Neuronal stem cell (in vitro differentiated cells): ENCODE measurements at regions not wholly inside any gene's neighbourhood (a gene's known extent, or its start where the extent isn't known, plus 50 kb on each side); places are given as distances from the start of the nearest gene placed in this dataset.

Source experiments
- DNase-seq: peaks from one replicate; pipeline ENCODE4 v3.0.0-alpha.2; 2013; ENCODE audit warnings: low spot score
- H2AFZ ChIP-seq: one replicate; pipeline ENCODE4 v1.6.1; 2013; ENCODE audit warnings: mild to moderate bottlenecking, low read length, inconsistent platforms
- H2AK5ac ChIP-seq: 2 replicates; pipeline ENCODE4 v1.6.1; 2013; ENCODE audit warnings: low read depth, mild to moderate bottlenecking, inconsistent platforms, low read length, moderate library complexity, mixed read lengths
- H2BK120ac ChIP-seq: 2 replicates; pipeline ENCODE4 v1.6.1; 2013; ENCODE audit warnings: low read depth, mild to moderate bottlenecking, inconsistent platforms, low read length, moderate library complexity, mixed read lengths
- H2BK12ac ChIP-seq: one replicate; pipeline ENCODE4 v1.6.1; 2013; ENCODE audit warnings: low read length, inconsistent platforms
- H2BK15ac ChIP-seq: 2 replicates; pipeline ENCODE4 v1.6.1; 2013; ENCODE audit warnings: mild to moderate bottlenecking, low read length, inconsistent platforms, mixed read lengths
- H2BK5ac ChIP-seq: one replicate; pipeline ENCODE4 v1.6.1; 2013; ENCODE audit warnings: inconsistent platforms, mild to moderate bottlenecking, low read length, moderate library complexity
- H3K14ac ChIP-seq: one replicate; pipeline ENCODE4 v1.6.1; 2013; ENCODE audit warnings: low read length, inconsistent platforms
- H3K18ac ChIP-seq: 2 replicates; pipeline ENCODE4 v1.6.1; 2013; ENCODE audit warnings: low read length, inconsistent platforms
- H3K23ac ChIP-seq: 2 replicates; pipeline ENCODE4 v1.6.1; 2013; ENCODE audit warnings: low read depth, mild to moderate bottlenecking, mixed read lengths, low read length, inconsistent platforms; ENCODE audit not compliant: poor library complexity
- H3K27ac ChIP-seq: replicated peaks from 3 replicates; pipeline ENCODE4 v1.5.1; 2013; ENCODE audit warnings: low read length, inconsistent platforms
- H3K27me3 ChIP-seq, 3 experiments: 2 replicates each; pipeline ENCODE4 v1.6.1; 2013; ENCODE audit warnings: low read length in 3 of 3, mild to moderate bottlenecking in 2 of 3, inconsistent platforms in 1 of 3, low read depth in 1 of 3, mixed read lengths in 1 of 3, moderate library complexity in 1 of 3; ENCODE audit not compliant: control insufficient read depth in 3 of 3, insufficient read depth in 3 of 3
- H3K36me3 ChIP-seq, 2 donors: replicated peaks in 1 of 2; 2 replicates each; pipeline ENCODE4 v1.6.1; 2013; ENCODE audit warnings: low read length in 2 of 2; ENCODE audit not compliant: control insufficient read depth in 2 of 2, insufficient read depth in 2 of 2
- H3K4ac ChIP-seq: 2 replicates; pipeline ENCODE4 v1.6.1; 2013; ENCODE audit warnings: inconsistent platforms, mild to moderate bottlenecking, low read length, moderate library complexity
- H3K4me1 ChIP-seq, 2 donors: 1 replicate in 1 of 2; 2 replicates in 1 of 2; pipeline ENCODE4 v1.6.1; 2013; ENCODE audit warnings: low read length in 2 of 2, low read depth in 1 of 2; ENCODE audit not compliant: control insufficient read depth in 2 of 2, insufficient read depth in 1 of 2
- H3K4me2 ChIP-seq: one replicate; pipeline ENCODE4 v1.6.1; 2013; ENCODE audit warnings: mild to moderate bottlenecking, low read length, inconsistent platforms; ENCODE audit not compliant: insufficient read depth, poor library complexity, severe bottlenecking
- H3K4me3 ChIP-seq, 2 donors: 2 replicates each; pipeline ENCODE4 v1.5.1; 2013; ENCODE audit warnings: low read length in 2 of 2, mild to moderate bottlenecking in 2 of 2, inconsistent platforms in 1 of 2, moderate library complexity in 1 of 2
- H3K79me1 ChIP-seq: one replicate; pipeline ENCODE4 v1.6.1; 2013; ENCODE audit warnings: low read depth, mild to moderate bottlenecking, inconsistent platforms, low read length, moderate library complexity
- H3K9ac ChIP-seq: one replicate; pipeline ENCODE4 v1.6.1; 2013; ENCODE audit warnings: mild to moderate bottlenecking, low read depth, low read length, inconsistent platforms; ENCODE audit not compliant: poor library complexity
- H3K9me3 ChIP-seq, 2 donors: replicated peaks in 1 of 2; 2 replicates each; pipeline versions ENCODE3 to v1.6.1; 2013; ENCODE audit warnings: low read length in 2 of 2, mild to moderate bottlenecking in 2 of 2, inconsistent platforms in 1 of 2, low read depth in 1 of 2, mixed read lengths in 1 of 2, moderate library complexity in 1 of 2; ENCODE audit not compliant: control insufficient read depth in 2 of 2, insufficient read depth in 1 of 2
- H4K8ac ChIP-seq: one replicate; pipeline ENCODE4 v1.6.1; 2013; ENCODE audit warnings: low read depth, mild to moderate bottlenecking, inconsistent platforms, low read length, moderate library complexity
- H4K91ac ChIP-seq: one replicate; pipeline ENCODE4 v1.6.1; 2013; ENCODE audit warnings: low read length, low read depth, mild to moderate bottlenecking, inconsistent platforms; ENCODE audit not compliant: poor library complexity
- WGBS, 2 donors: extraction: QIAGEN DNeasy Blood & Tissue Kit; methylation state at CpG; one replicate each; pipeline ENCODE4 v1.1.7; 2013; ENCODE audit warnings: missing lambda C conversion rate in 2 of 2, mixed read lengths in 1 of 2; ENCODE audit not compliant: insufficient read length in 2 of 2, insufficient replicate concordance in 1 of 2; ENCODE audit errors: extremely low coverage in 2 of 2; 5-methylcytosine and 5-hydroxymethylcytosine counted together

DNA sequence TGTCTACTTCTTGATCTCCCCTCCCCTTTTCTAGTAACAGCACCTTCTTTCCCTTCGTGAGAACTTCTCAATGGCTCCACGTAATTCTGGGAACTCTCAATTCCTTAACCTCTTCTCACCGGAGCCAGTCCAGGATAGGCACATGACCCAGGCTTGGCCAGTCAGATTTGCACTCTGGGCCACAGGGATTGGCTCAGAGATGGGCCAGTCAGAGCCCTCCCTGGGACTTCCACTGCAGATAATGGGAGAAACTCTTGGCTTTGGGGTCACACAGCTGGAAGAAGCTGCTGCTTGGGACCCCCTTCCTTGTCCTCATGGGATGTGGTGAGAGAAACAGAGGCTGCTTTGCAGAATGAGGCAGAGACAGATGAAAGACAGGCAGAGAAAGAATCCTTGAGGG is 302.3 kb downstream of the PTPRU start:
- Histone ChIP-seq H4K91ac (no peak overlapping the region), H3K4me2 (no peak overlapping the region), H3K18ac (no peak overlapping the region), H3K79me1 (no peaks in the 10 kb centered on the region), H2BK5ac (no peak overlapping the region), H3K4ac (no peak overlapping the region), H3K14ac (no peak overlapping the region), H3K9ac (no peak overlapping the region), H3K36me3 (no peaks in the 10 kb centered on the region), H4K8ac (no peak overlapping the region), H3K27me3 (no peaks in the 10 kb centered on the region), H3K9me3 (no peaks in the 10 kb centered on the region), H3K23ac (no peak overlapping the region), H2BK12ac (no peak overlapping the region), H3K27ac (no peak overlapping the region), H3K4me1 (no peaks in the 10 kb centered on the region), H2BK120ac (no peak overlapping the region), H2BK15ac (no peak overlapping the region), H3K4me3 (no peak overlapping the region), H2AFZ (no peak overlapping the region), H2AK5ac (no peak overlapping the region)
- no peak for DNase-seq
- WGBS, 2 donors = no CpG with 5 or more reads among the region's 3 CpGs

DNA sequence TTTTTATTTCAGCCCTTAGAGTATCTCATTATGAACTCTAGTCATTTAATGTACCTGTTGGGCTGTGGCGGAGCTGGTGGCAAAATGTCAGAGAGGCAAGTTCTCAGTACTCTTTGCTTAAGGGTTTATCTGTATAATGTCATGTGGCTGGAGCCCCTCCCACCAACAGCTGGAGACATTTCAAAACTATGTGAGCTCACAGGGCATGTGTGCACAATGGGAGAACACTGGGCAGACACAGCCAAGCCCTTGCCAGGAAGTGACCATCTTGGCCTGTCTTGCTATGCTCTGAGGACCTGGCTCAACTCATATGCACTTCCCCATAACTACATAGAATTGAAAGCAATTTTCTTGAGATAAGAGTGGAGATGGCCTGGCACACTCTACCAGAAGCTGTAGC is 296.4 kb downstream of the PTPRU start:
- no peak overlapping the region for H3K18ac ChIP-seq
- WGBS, 2 donors = no CpG with 5 or more reads among the region's 1 CpG
- H3K9ac ChIP-seq = no peak overlapping the region
- no peaks in the 10 kb centered on the region for H3K36me3 ChIP-seq
- H3K23ac ChIP-seq = no peak overlapping the region
- no peak overlapping the region for H2BK120ac ChIP-seq
- no peak overlapping the region for H4K8ac ChIP-seq
- H2AFZ ChIP-seq = no peak overlapping the region
- peaks cover 0 to under 1% of the 10 kb centered on the region in 2 donors for H3K4me1 ChIP-seq
- H2BK15ac ChIP-seq = no peak overlapping the region
- H3K27ac ChIP-seq = no peak overlapping the region
- H3K4ac ChIP-seq = no peak overlapping the region
- H3K14ac ChIP-seq = no peak overlapping the region
- H3K27me3 ChIP-seq = no peaks in the 10 kb centered on the region
- DNase-seq = no peak
- H2BK5ac ChIP-seq = no peak overlapping the region
- H3K4me2 ChIP-seq = no peak overlapping the region
- no peak overlapping the region for H4K91ac ChIP-seq
- H3K79me1 ChIP-seq = no peaks in the 10 kb centered on the region
- H2AK5ac ChIP-seq = no peak overlapping the region
- no peak overlapping the region for H3K4me3 ChIP-seq
- H3K9me3 ChIP-seq = no peaks in the 10 kb centered on the region
- H2BK12ac ChIP-seq = no peak overlapping the region

DNA sequence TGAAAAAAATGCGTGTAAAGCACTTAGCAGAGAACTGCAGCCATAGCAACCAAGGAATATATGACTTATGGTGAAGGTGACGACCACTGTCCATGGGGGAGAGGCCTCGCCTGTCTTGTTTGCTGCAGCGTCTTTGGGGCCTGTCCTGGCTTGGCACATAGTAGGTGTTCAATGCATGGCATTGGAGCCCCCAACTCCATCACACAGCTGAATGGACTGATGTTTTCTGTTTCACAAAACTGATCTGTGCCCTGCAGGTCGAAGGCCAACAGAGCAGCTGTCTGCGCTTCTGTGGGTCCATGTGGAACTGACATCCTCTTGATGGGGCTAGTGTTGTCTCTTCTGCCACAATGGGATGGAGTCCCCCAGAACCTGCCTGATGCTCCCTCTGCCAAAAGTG is 296.0 kb downstream of the PTPRU start:
- Histone ChIP-seq H3K27me3 (no peaks in the 10 kb centered on the region), H3K4ac (no peak overlapping the region), H3K79me1 (no peaks in the 10 kb centered on the region), H2BK12ac (no peak overlapping the region), H3K23ac (no peak overlapping the region), H4K91ac (no peak overlapping the region), H3K9me3 (no peaks in the 10 kb centered on the region), H4K8ac (no peak overlapping the region), H2AK5ac (no peak overlapping the region), H2BK15ac (no peak overlapping the region), H3K4me1 (peaks cover 0 to 6% of the 10 kb centered on the region in 2 donors), H2BK5ac (no peak overlapping the region), H3K18ac (no peak overlapping the region), H3K14ac (no peak overlapping the region), H3K36me3 (no peaks in the 10 kb centered on the region), H3K4me2 (no peak overlapping the region), H3K9ac (no peak overlapping the region), H2AFZ (no peak overlapping the region), H3K27ac (no peak overlapping the region), H2BK120ac (no peak overlapping the region), H3K4me3 (no peak overlapping the region)
- WGBS, 2 donors = no CpG with 5 or more reads among the region's 6 CpGs
- no peak for DNase-seq

DNA sequence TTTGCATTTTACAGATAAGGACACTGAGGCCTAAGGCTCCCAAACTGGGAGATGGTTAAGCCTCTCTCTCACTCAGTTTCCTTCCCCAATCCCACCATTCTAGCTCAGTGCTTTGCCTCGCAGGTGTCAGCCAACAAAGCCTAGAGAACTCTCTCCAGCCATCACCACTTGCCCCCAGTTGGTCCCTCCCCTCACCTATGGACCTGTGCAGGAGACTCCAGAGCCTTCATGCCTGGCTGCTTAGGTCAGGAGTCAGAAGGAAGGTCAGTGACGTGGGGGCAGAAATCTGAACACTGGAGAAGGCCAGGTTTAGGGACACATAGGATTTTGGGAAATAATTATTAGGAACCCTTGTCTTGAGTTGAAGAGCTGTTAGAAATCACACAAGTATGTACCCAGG is 295.3 kb downstream of the PTPRU start:
- no peak overlapping the region for H2BK15ac ChIP-seq
- H3K4ac ChIP-seq = no peak overlapping the region
- no peak overlapping the region for H2BK120ac ChIP-seq
- no peak overlapping the region for H3K14ac ChIP-seq
- H3K9me3 ChIP-seq = no peaks in the 10 kb centered on the region
- H3K9ac ChIP-seq = no peak overlapping the region
- no peak overlapping the region for H3K23ac ChIP-seq
- H4K91ac ChIP-seq = no peak overlapping the region
- no peak overlapping the region for H2BK5ac ChIP-seq
- peaks cover 0 to 8% of the 10 kb centered on the region in 2 donors for H3K4me1 ChIP-seq
- no peak overlapping the region for H2AK5ac ChIP-seq
- no peaks in the 10 kb centered on the region for H3K79me1 ChIP-seq
- no CpG with 5 or more reads among the region's 2 CpGs for WGBS, 2 donors
- H3K27ac ChIP-seq = no peak overlapping the region
- H2AFZ ChIP-seq = no peak overlapping the region
- no peak overlapping the region for H3K4me3 ChIP-seq
- no peaks in the 10 kb centered on the region for H3K36me3 ChIP-seq
- no peak overlapping the region for H4K8ac ChIP-seq
- H3K4me2 ChIP-seq = no peak overlapping the region
- H2BK12ac ChIP-seq = no peak overlapping the region
- DNase-seq = no peak
- no peak overlapping the region for H3K18ac ChIP-seq
- H3K27me3 ChIP-seq = no peaks in the 10 kb centered on the region
